ENCODE measurements at regions not wholly inside any gene's neighbourhood (a gene's known extent, or its start where the extent isn't known, plus 50 kb on each side); places are given as distances from the start of the nearest gene placed in this dataset.

- in situ Hi-C loops (cut with HindIII; ENCODE audit: low sequenced_read_pairs), result no loop called here
- DNase-seq (ENCODE audit: low read depth, low spot score), result no peak
- H3K4me3 ChIP-seq (ENCODE audit: low read depth, low read length), result no peak overlapping the region
- TF ChIP-seq, protein P1, sequence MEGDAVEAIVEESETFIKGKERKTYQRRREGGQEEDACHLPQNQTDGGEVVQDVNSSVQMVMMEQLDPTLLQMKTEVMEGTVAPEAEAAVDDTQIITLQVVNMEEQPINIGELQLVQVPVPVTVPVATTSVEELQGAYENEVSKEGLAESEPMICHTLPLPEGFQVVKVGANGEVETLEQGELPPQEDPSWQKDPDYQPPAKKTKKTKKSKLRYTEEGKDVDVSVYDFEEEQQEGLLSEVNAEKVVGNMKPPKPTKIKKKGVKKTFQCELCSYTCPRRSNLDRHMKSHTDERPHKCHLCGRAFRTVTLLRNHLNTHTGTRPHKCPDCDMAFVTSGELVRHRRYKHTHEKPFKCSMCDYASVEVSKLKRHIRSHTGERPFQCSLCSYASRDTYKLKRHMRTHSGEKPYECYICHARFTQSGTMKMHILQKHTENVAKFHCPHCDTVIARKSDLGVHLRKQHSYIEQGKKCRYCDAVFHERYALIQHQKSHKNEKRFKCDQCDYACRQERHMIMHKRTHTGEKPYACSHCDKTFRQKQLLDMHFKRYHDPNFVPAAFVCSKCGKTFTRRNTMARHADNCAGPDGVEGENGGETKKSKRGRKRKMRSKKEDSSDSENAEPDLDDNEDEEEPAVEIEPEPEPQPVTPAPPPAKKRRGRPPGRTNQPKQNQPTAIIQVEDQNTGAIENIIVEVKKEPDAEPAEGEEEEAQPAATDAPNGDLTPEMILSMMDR (IDR thresholded peaks at IDR 0.05; ENCODE audit: low read depth, low read length), result no peak
Measured at GRCh38 chr13:102945324-102945815, 99.5 kb downstream of the ERCC5 start.

DNA sequence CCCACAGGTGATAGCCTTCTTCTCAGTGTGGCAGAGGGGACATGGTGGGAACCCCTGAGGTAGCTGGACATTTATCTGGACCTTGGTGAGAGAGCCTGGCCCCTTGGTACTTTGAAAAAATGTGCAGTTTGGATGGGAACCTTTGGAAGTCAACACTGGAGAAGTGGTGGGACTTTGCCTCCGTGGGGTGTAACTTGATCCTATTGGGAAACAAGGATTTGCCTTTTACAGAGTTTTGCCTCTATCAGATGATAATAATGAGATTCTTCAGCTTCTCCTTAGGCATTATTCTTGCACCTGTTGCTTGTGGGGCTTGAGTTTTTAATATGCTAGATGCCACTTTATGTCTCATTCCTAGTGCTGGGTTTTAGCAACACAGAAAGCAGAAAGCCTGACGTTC lies 99.0 kb downstream of the ERCC5 start:
- H3K4me3 ChIP-seq (ENCODE audit: low read depth, low read length), result no peak overlapping the region
- TF ChIP-seq, protein P1 (IDR thresholded peaks at IDR 0.05; ENCODE audit: low read depth, low read length), result no peak
- in situ Hi-C loops (cut with HindIII; ENCODE audit: low sequenced_read_pairs), result no loop called here
- no peak for DNase-seq (ENCODE audit: low read depth, low spot score)

- in situ Hi-C loops (cut with HindIII; ENCODE audit: low sequenced_read_pairs), result no loop called here
- H3K4me3 ChIP-seq (ENCODE audit: low read depth, low read length), result no peak overlapping the region
- TF ChIP-seq, protein P1 (IDR thresholded peaks at IDR 0.05; ENCODE audit: low read depth, low read length), result no peak
- no peak for DNase-seq (ENCODE audit: low read depth, low spot score)
Measured at GRCh38 chr13:102940770-102941169, 94.9 kb downstream of the ERCC5 start.

- TF ChIP-seq, protein P1 (IDR thresholded peaks at IDR 0.05; ENCODE audit: low read depth, low read length), result no peak
- H3K4me3 ChIP-seq (ENCODE audit: low read depth, low read length), result no peak overlapping the region
- in situ Hi-C loops (cut with HindIII; ENCODE audit: low sequenced_read_pairs), result no loop called here
- no peak for DNase-seq (ENCODE audit: low read depth, low spot score)
Measured at GRCh38 chr13:102940143-102940542, 94.3 kb downstream of the ERCC5 start.

- in situ Hi-C loops (cut with HindIII; ENCODE audit: low sequenced_read_pairs), result no loop called here
- TF ChIP-seq, protein P1 (IDR thresholded peaks at IDR 0.05; ENCODE audit: low read depth, low read length), result no peak
- no peak for DNase-seq (ENCODE audit: low read depth, low spot score)
- H3K4me3 ChIP-seq (ENCODE audit: low read depth, low read length), result no peak overlapping the region
Measured at GRCh38 chr13:102935896-102936321, 90.1 kb downstream of the ERCC5 start.

- in situ Hi-C loops (cut with HindIII; ENCODE audit: low sequenced_read_pairs), result no loop called here
- DNase-seq (ENCODE audit: low read depth, low spot score), result no peak
- H3K4me3 ChIP-seq (ENCODE audit: low read depth, low read length), result no peak overlapping the region
- TF ChIP-seq, protein P1 (IDR thresholded peaks at IDR 0.05; ENCODE audit: low read depth, low read length), result no peak
Measured at GRCh38 chr13:102933523-102933922, 87.7 kb downstream of the ERCC5 start.

DNA sequence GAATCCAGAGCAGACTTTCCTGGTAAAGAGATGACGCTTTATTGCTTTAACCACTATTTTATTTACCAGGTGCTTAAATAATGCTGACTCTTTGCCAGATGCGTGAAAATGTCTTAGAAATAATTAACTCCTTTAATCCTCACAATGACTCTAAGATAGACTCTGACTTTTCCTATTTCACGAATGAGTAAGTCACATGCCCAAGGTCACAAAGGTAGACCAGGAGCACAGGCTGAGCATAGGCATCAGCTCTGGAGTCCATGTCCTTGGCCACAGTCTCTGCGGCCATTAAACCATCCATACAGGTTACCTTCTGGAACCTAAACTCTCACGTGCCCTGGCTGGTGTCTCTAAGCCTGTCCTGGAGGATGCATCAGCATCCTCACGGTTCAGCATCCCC lies 87.3 kb downstream of the ERCC5 start:
- TF ChIP-seq, protein P1 (IDR thresholded peaks at IDR 0.05; ENCODE audit: low read depth, low read length), result no peak
- in situ Hi-C loops (cut with HindIII; ENCODE audit: low sequenced_read_pairs), result no loop called here
- DNase-seq (ENCODE audit: low read depth, low spot score), result no peak
- no peak overlapping the region for H3K4me3 ChIP-seq (ENCODE audit: low read depth, low read length)

All from astrocyte of the spinal cord (primary cell).